Mesothelial cell of epicardium (in vitro differentiated cells): ENCODE measurements at regions not wholly inside any gene's neighbourhood (a gene's known extent, or its start where the extent isn't known, plus 50 kb on each side); places are given as distances from the start of the nearest gene placed in this dataset.

ENCODE experiments used
- DNase-seq, 2 experiments: peaks; one replicate each; pipeline ENCODE4 v3.0.0; 2021; ENCODE audit warnings: low spot score in 2 of 2; ENCODE audit not compliant: unreplicated experiment in 2 of 2
- H3K27ac Mint-ChIP-seq: 2 replicates; pipeline ENCODE4 v1.8.0; 2021; ENCODE audit warnings: mixed read lengths
- H3K27me3 Mint-ChIP-seq: 2 replicates; pipeline ENCODE4 v1.8.0; 2021; ENCODE audit warnings: low read depth, mixed read lengths
- H3K36me3 Mint-ChIP-seq: 2 replicates; pipeline ENCODE4 v1.8.0; 2021; ENCODE audit warnings: mixed read lengths
- H3K4me1 Mint-ChIP-seq: 2 replicates; pipeline ENCODE4 v1.8.0; 2021; ENCODE audit warnings: mixed read lengths
- H3K4me3 Mint-ChIP-seq: 2 replicates; pipeline ENCODE4 v1.8.0; 2021; ENCODE audit warnings: mild to moderate bottlenecking, moderate library complexity, mixed read lengths
- H3K9me3 Mint-ChIP-seq: 2 replicates; pipeline ENCODE4 v1.8.0; 2021; ENCODE audit warnings: mixed read lengths
- CTCF ChIP-seq: fragments of 200-600 bp; sonication (generic); IDR thresholded peaks from one replicate; pipeline ENCODE4 v1.5.0; 2021; ENCODE audit warnings: antibody characterized with exemption; ENCODE audit not compliant: unreplicated experiment

- no peak for DNase-seq
- no peaks in the 10 kb centered on the region for H3K36me3 Mint-ChIP-seq
These were observed 350.8 kb downstream of the CYRIA start for GRCh38 chr2:16314691-16315457.

GRCh38 chr2:16314001-16314400 is 351.6 kb downstream of the CYRIA start:
- Mint-ChIP-seq H3K36me3 (no peaks in the 10 kb centered on the region), H3K27ac (no peak overlapping the region), H3K4me3 (no peak overlapping the region), H3K9me3 (no peaks in the 10 kb centered on the region), H3K27me3 (no peaks in the 10 kb centered on the region), H3K4me1 (peaks cover 20% of the 10 kb centered on the region)
- no peak for DNase-seq
- TF ChIP-seq CTCF, result no peak

More at GRCh38 chr2:16314691-16315457, 350.8 kb downstream of the CYRIA start:
- H3K4me3 Mint-ChIP-seq, result no peak overlapping the region
- H3K9me3 Mint-ChIP-seq, result no peaks in the 10 kb centered on the region
- H3K27ac Mint-ChIP-seq, result no peak overlapping the region
- no peak for TF ChIP-seq CTCF
- no peaks in the 10 kb centered on the region for H3K27me3 Mint-ChIP-seq
- H3K4me1 Mint-ChIP-seq, result peaks cover 28% of the 10 kb centered on the region

DNA sequence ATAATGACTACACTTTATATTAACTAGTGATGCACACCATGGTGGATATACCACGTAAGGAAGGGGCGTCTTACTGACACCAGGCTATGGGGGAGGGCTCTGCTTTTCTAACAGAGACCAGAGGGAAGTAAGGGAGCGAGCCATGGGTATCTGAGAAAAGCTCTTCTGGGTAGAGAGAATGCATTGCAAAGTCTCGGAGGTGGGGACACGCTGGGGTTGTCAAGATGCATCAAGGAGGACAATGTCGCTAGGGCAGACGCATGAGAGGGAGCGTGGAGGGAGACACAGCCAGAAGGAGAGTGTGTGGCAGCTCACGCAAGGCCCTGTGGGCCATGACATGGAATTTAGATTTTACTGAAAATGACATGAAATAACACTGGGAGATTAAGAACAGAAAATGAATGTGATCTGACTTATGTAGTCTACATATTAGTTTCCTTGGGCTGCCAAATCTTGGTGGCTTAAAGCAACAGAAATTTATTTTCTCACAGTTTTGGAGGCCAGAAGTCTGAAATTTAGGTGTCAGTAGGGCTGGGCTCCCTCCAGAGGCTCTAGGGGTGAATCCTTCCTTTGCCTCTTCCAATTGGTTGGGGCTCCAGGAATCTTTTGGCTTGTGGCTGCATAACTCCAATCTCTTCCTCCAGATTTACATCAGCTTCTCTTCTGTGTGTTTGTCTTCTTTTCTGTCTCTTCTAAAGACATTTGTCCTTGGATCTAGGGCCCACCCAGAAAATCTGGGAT is 352.2 kb downstream of the CYRIA start:
- Mint-ChIP-seq H3K9me3 (no peaks in the 10 kb centered on the region), H3K27ac (no peak overlapping the region), H3K4me3 (no peak overlapping the region), H3K36me3 (no peaks in the 10 kb centered on the region), H3K27me3 (no peaks in the 10 kb centered on the region), H3K4me1 (peaks cover 14% of the 10 kb centered on the region)
- DNase-seq, result no peak
- TF ChIP-seq CTCF, result no peak

DNA sequence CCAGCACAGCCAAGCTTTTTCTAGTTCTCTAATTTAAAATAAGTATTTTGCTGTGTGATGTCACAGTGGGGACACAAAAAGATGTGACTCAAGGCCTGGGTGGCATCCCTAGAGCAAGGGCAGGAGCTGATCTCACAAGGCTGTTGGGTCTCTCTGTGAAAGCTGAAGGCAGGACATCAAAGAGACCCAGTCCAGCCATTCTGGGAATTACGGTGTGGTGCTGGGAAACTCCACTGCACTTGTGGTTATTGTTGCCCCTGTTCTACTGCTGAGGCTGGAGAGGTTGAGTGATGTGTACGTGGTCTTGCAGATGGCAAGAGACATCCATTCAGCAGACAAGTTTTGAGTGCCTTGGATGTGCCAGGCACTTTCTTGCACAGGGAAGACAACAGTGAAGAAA is 352.9 kb downstream of the CYRIA start:
- TF ChIP-seq CTCF, result no peak
- no peaks in the 10 kb centered on the region for H3K36me3 Mint-ChIP-seq
- no peak overlapping the region for H3K27ac Mint-ChIP-seq
- no peak for DNase-seq
- peaks cover 7% of the 10 kb centered on the region for H3K4me1 Mint-ChIP-seq
- H3K27me3 Mint-ChIP-seq, result no peaks in the 10 kb centered on the region
- H3K9me3 Mint-ChIP-seq, result no peaks in the 10 kb centered on the region
- no peak overlapping the region for H3K4me3 Mint-ChIP-seq

DNA sequence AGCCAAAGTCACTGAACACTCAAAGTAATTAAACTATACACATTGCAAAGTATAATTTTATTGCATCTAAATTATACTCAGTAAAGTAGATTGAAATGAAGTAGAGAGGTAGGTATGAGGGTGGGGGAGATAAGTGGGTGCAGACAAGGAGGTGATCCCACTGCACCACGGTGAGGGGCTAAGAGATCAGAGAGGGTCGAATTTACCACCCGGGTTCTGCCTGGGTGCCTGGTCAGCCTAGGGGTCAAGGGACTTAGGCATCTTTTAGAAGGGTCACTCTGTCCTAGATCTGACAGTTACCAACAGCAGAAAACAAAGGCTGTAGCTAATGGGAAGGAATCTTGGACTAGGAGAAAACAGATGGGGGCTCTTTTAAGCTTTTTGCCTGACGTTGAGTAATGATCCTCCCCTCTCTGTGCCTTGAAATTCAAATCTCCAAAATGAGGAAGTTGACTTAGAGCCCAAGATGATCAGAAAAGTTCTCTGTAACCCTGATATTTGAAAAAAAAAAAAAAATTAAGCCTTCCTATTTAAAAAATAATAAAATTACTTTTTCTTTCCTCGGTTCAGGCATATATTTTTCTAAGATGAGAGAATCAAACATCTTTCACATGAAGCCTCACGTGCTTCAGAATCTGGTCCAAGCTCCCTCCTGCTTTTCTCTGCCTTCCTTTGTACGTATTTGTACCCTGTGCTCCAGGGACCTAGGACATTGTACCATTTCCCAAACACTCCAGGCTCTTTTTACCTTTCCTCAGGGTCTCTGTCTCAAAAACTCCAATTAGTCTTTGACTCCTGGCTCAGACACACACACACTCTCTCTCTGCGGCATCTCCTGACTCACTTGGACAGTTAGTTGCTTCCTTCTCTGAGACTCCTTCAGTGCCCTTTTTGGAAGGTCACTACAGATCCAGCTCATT is 353.9 kb downstream of the CYRIA start:
- no peaks in the 10 kb centered on the region for H3K27me3 Mint-ChIP-seq
- DNase-seq, result no peak
- no peak overlapping the region for H3K27ac Mint-ChIP-seq
- no peak overlapping the region for H3K4me3 Mint-ChIP-seq
- no peaks in the 10 kb centered on the region for H3K9me3 Mint-ChIP-seq
- peaks cover 5% of the 10 kb centered on the region for H3K4me1 Mint-ChIP-seq
- TF ChIP-seq CTCF, result no peak
- H3K36me3 Mint-ChIP-seq, result no peaks in the 10 kb centered on the region
